GM18508 (cell line): ENCODE measurements at regions not wholly inside any gene's neighbourhood (a gene's known extent, or its start where the extent isn't known, plus 50 kb on each side); places are given as distances from the start of the nearest gene placed in this dataset.

Experiments used
- ATAC-seq: cut with Tn5 transposase; IDR thresholded peaks from one replicate; pipeline ENCODE4 v1.9.1; 2021; ENCODE audit warnings: moderate number of reproducible peaks; ENCODE audit not compliant: insufficient read depth, unreplicated experiment

DNA sequence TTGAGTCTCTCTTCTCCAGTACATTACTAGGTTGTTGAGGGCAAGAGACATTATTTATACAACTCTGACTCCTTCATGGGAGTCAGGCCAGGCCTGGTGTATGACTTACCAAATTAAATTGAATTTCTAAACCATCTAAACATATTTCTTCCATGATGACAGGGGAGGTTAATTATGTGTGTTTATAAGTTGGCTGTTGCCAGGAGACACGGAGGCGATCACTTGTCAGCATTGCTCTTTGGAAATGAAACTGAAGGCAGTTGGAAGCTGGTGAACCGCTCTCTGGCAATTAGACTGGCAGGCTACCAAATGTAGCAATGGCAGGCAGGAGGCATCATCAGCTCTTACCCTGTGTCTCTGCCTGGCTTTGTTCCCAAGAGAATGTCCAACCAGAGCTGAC is 241.4 kb downstream of the KCNS3 start:
- no peak for ATAC-seq

- no peak for ATAC-seq
Observed at GRCh38 chr2:18118703-18119102, 240.2 kb downstream of the KCNS3 start.

- peak; percentile 92 for ATAC-seq
Observed at GRCh38 chr2:18117592-18117991, 239.1 kb downstream of the KCNS3 start.

- ATAC-seq: no peak
Observed at GRCh38 chr2:18110222-18110621, 231.8 kb downstream of the KCNS3 start.

- ATAC-seq: no peak
Observed at GRCh38 chr2:18106841-18107240, 228.4 kb downstream of the KCNS3 start.

GRCh38 chr2:18105929-18106328 is 227.5 kb downstream of the KCNS3 start:
- no peak for ATAC-seq

DNA sequence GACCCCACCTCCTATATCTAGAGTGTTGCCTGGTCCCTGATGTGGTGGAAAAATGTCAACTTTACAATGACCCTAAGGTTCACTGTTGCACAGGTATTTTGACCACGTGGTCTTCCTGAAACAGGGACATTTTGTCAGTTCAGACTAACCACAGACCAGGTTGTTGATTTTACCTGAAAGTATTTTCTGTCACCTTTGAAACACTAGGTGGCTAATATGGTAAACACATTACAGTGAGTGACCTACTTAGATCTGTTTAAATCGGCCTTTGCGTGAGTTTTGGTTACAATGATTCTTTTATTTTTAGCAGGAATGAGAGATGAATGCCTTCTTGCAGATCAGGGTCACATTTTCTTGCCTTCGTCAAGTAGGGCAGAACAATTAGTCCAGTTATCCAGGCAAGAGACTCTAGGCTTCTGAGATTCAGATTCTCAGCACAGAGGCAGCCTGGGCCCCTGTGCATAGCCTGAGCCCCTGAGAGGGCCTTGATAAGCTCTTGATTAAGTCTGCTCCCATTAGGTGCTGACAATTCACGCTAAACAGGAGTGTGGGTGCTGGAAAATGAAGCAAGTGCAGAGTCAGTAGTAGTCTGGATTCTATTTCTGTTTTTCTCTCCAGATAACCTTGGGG is 226.2 kb downstream of the KCNS3 start:
- ATAC-seq: no peak

DNA sequence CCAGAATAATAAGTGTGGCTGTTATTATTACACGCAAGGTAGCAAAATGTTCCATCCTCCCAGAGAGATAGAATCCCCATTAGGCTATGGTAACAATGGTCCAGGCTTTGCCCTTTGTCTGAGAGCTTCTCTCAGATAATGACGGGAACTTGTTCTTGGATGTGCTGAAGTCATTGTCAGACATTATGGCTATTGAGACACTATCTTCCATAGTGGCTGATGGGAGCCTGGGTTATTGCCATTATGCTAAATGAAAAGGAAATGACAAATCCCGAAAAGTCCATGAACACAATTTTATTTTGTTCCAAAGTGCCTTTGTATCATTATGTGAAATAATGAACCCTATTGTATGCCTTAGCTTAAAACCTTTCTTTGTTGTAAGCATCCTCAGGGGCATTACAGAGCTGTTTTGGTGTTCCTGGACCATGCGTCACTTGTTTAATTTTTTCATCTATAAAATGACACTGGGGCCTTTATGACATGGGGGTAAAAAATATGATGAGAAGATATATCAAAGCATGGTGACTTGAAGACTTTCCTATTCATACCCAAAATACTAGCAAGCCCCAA is 218.5 kb downstream of the KCNS3 start:
- ATAC-seq: no peak

GRCh38 chr2:18094277-18094676 is 215.8 kb downstream of the KCNS3 start:
- ATAC-seq: no peak

DNA sequence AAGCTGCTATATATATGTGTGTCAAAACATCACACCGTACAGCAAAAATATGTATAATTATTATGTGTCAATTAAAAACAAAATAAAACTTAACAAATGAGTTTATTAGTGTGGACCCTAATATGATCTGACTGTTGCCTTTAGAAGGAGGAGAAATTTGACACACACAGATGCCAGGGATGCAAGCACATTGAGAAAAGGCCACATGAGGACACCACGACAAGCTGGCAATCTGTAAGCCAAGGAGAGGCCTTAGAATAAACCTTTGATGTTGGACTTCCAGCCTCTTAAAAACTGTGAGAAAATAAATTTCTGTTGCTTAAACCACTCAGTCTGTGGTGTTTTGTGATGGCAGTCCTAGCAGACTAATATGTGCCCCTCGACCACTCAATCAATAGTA is 214.7 kb downstream of the KCNS3 start:
- ATAC-seq: no peak

- no peak for ATAC-seq
Observed at GRCh38 chr2:18092760-18093159, 214.3 kb downstream of the KCNS3 start.

GRCh38 chr2:18085593-18085992 is 207.1 kb downstream of the KCNS3 start:
- ATAC-seq: no peak

- no peak for ATAC-seq
Observed at GRCh38 chr2:18084376-18084775, 205.9 kb downstream of the KCNS3 start.

DNA sequence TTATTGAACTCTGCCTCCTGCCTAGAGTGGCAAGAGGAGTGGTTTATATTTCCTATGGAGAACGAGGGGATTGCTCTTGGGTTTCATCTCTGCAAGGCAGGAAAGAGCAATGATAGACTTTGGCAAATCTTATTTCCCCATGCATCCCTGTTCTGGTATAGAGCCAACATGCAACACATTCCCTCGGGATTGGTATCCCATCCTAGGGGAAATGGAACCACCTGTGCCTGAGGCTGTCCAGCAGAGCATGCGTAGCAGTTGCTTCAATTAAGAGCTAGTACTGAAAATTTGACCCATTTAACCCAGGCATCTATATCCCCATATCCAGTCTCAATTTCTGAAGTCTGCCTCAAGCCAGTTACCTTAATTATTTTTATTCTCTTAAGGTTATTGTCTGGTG is 205.3 kb downstream of the KCNS3 start:
- ATAC-seq: no peak

DNA sequence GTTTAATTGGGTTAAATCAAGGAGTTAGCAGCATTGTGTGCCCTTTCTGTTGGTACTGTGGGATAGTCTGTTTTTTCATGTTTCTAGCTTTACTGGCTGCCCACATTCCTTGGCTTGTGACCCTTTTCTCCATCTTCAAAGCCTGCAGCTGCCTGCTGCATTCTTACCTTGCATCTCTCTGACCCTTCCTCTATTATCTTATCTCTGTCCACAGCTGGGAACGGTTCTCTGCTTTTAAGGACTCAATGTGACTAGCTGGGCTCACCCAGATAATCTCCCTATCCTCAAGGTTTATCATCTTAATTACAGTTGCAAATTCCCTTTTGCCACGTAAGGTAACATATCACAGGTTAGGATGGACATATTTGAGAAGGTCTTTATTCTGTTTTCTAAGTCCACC is 199.7 kb downstream of the KCNS3 start:
- no peak for ATAC-seq

DNA sequence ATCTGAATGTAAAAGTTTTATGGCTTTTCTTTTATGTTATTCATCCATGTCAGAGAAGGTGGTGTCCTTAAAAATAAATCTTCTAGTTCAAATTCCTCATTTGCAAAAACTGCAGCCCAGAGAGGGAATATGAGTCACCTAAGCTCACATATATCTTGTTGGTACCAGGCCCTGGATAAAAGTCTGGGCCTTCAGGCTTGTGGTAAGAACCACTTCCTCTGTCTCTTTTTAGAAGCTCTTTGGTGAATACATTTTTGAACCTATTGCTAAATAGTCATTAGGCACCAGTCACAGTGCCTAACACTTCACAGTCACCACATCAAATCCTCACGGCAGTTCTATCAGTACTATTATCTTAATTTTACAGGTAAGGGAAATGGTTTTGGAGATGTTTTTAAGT is 199.2 kb downstream of the KCNS3 start:
- no peak for ATAC-seq

- no peak for ATAC-seq
Observed at GRCh38 chr2:18077231-18077630, 198.8 kb downstream of the KCNS3 start.

- ATAC-seq: no peak
Observed at GRCh38 chr2:18074476-18074875, 196.0 kb downstream of the KCNS3 start.

- no peak for ATAC-seq
Observed at GRCh38 chr2:18073601-18074000, 195.1 kb downstream of the KCNS3 start.

- ATAC-seq: no peak
Observed at GRCh38 chr2:18067588-18068384, 189.3 kb downstream of the KCNS3 start.

DNA sequence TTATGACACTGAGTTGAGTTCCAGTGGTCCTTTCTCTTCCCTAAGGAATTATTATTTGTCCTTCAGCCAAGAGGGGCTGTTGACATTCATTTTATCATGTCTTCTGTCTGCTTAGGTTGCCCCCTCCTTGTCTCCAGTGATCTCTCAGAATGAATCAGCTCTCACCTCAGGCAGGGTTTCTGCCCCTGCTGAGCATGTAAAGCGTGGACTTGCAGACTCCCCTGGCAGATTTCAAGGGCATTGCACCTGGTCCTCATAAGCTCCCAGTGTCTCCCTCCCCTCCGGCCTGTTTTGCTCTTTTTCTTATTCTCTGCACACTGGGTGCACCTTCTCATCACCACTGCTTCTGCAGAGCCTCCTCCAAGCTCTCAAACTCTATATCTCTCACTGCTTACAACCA is 188.4 kb downstream of the KCNS3 start:
- ATAC-seq: no peak

- no peak for ATAC-seq
Observed at GRCh38 chr2:18066066-18066465, 187.6 kb downstream of the KCNS3 start.
